Esophagus squamous epithelium (tissue), 5 donors: ENCODE measurements at regions not wholly inside any gene's neighbourhood (a gene's known extent, or its start where the extent isn't known, plus 50 kb on each side); places are given as distances from the start of the nearest gene placed in this dataset.

Experiments used
- DNase-seq: peaks from one replicate; lab custom pipeline; 2025; lab: John Stamatoyannopoulos, UW
- H3K27ac ChIP-seq, 4 donors: fragments of 200-600 bp; sonication (generic); one replicate each; pipeline ENCODE4 v1.5.1; 2016 to 2019; ENCODE audit warnings: mild to moderate bottlenecking in 1 of 4
- H3K27me3 ChIP-seq, 4 donors: fragments of 200-600 bp; sonication (generic); 1 replicate in 3 of 4; 2 replicates in 1 of 4; pipeline versions ENCODE4 v1.5.1 to v1.6.0; 2017 to 2021; ENCODE audit warnings: antibody characterized with exemption in 1 of 4
- H3K36me3 ChIP-seq, 3 donors: fragments of 200-600 bp; sonication (generic); one replicate each; pipeline ENCODE4 v1.5.1; 2016 to 2019
- H3K4me1 ChIP-seq, 3 donors: fragments of 200-600 bp; sonication (generic); one replicate each; pipeline ENCODE4 v1.5.1; 2017 to 2019
- H3K4me3 ChIP-seq, 4 donors: fragments of 200-600 bp; sonication (generic); 1 replicate in 3 of 4; 2 replicates in 1 of 4; pipeline ENCODE4 v1.5.1; 2016 to 2019; ENCODE audit warnings: mild to moderate bottlenecking in 2 of 4, moderate library complexity in 1 of 4
- H3K9me3 ChIP-seq, 3 donors: fragments of 200-600 bp; sonication (generic); one replicate each; pipeline ENCODE4 v1.5.1; 2016 to 2019
- POLR2A ChIP-seq, 4 donors: fragments of 450-650 bp; IDR thresholded peaks; one replicate each; pipeline ENCODE4 v1.6.1; 2017; ENCODE audit warnings: antibody characterized with exemption in 4 of 4, mild to moderate bottlenecking in 4 of 4, moderate library complexity in 3 of 4
- WGBS, 2 donors: methylation state at CpG; one replicate each; pipeline ENCODE4 v1.1.5; 2018; 5-methylcytosine and 5-hydroxymethylcytosine counted together
- intact Hi-C: fragments of 100-400 bp; cut with DNase I; formaldehyde crosslinking; loops from one replicate; pipeline ENCODE4 v1.15.0; 2022
- TF ChIP-seq, protein P1 (sequence below), 6 experiments: fragments of 450-650 bp in 4 of 6; fragments of 200-600 bp in 2 of 6; sonication (generic) in 2 of 6; IDR thresholded peaks; one replicate each; pipeline ENCODE4 v1.5.1; 2016 to 2019; ENCODE audit warnings: antibody characterized with exemption in 6 of 6, mild to moderate bottlenecking in 4 of 6, moderate library complexity in 4 of 6
- donor health status: DM: yes; HTN: yes; CAD: no.

DNA sequence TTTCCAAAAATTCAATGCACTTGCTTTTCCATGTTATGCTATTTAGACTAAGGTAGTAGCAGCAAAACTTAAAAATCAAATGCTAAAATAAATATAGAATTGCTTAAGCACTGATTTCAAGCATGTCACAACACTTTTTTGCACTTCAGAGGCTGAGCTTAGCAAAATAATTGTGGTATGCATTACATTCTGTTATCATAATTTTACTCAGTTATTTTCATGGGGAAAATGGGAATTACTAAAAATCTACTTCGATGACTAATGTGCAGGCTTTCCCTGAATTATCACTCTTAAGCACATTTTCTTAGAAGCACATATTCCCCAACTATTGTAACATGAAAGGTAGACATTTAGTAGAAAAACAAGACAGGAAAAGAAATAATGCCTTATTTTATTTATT is 322.4 kb upstream of the CBLB start:
- Histone ChIP-seq H3K4me3 (no peak overlapping the region), H3K4me1 (no peaks in the 10 kb centered on the region), H3K36me3 (no peaks in the 10 kb centered on the region), H3K9me3 (no peaks in the 10 kb centered on the region), H3K27ac (no peak overlapping the region), H3K27me3 (peaks cover 0 to 6% (median 0%) of the 10 kb centered on the region in 4 donors)
- intact Hi-C loops, result no loop called here
- WGBS, 2 donors, result 68 to 94% methylated on average over 1 of the region's 1 CpG
- TF ChIP-seq POLR2A (IDR thresholded peaks at IDR 0.05), result no peak
- TF ChIP-seq, protein P1, sequence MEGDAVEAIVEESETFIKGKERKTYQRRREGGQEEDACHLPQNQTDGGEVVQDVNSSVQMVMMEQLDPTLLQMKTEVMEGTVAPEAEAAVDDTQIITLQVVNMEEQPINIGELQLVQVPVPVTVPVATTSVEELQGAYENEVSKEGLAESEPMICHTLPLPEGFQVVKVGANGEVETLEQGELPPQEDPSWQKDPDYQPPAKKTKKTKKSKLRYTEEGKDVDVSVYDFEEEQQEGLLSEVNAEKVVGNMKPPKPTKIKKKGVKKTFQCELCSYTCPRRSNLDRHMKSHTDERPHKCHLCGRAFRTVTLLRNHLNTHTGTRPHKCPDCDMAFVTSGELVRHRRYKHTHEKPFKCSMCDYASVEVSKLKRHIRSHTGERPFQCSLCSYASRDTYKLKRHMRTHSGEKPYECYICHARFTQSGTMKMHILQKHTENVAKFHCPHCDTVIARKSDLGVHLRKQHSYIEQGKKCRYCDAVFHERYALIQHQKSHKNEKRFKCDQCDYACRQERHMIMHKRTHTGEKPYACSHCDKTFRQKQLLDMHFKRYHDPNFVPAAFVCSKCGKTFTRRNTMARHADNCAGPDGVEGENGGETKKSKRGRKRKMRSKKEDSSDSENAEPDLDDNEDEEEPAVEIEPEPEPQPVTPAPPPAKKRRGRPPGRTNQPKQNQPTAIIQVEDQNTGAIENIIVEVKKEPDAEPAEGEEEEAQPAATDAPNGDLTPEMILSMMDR (IDR thresholded peaks at IDR 0.05), result no peak
- no peak for DNase-seq

DNA sequence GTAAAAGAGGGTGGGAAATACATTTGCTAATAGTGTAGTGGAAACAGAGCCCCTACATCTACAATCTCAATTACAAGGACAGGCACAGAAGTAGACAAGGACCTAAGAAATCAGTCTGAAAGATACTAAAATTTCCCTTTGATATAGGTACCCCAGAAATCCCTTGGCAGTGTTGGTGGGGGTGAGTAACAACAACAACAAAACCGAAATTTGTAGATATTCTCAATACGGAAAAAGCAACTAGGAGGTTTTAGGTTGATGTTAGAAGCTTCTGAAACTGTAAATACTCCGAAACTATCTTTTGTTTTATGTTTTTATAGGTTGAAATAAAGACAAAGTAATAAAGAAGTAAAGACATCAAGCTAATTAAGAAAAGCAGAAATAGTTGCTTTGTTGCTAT is 323.1 kb upstream of the CBLB start:
- WGBS, 2 donors, result 79 to 87% methylated on average over 3 of the region's 3 CpGs
- intact Hi-C loops, result no loop called here

DNA sequence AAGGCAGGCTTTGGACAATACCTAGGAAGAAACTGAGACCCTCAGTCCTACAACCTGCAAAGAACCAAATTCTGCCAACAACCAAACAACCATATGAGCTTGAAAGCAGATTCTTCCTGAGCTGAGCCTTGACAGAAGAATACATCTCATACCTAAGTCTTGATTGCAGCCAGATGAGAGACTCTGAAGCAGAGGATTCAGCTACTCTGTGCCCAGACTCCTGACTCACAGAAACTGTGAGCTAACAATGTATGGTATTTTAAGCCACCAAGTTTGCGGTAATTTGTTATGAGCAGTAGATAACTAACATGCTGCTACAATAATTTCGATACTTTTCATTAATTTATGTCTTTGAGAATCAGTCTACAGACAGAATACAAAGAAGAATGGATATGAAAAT is 325.1 kb upstream of the CBLB start:
- no peak overlapping the region for H3K4me3 ChIP-seq
- H3K9me3 ChIP-seq, result no peaks in the 10 kb centered on the region
- H3K4me1 ChIP-seq, result no peaks in the 10 kb centered on the region
- intact Hi-C loops, result no loop called here
- peaks cover 0 to 6% (median 0%) of the 10 kb centered on the region in 4 donors for H3K27me3 ChIP-seq
- TF ChIP-seq, protein P1 (IDR thresholded peaks at IDR 0.05), result no peak
- no peak for TF ChIP-seq POLR2A (IDR thresholded peaks at IDR 0.05)
- H3K27ac ChIP-seq, result no peak overlapping the region
- no peak for DNase-seq
- no peaks in the 10 kb centered on the region for H3K36me3 ChIP-seq
- WGBS, 2 donors, result 89 to 94% methylated on average over 2 of the region's 2 CpGs

More for the DNA sequence above, 323.1 kb upstream of the CBLB start:
- DNase-seq, result no peak
- Histone ChIP-seq H3K27me3 (peaks cover 0 to 6% (median 0%) of the 10 kb centered on the region in 4 donors), H3K27ac (no peak overlapping the region), H3K9me3 (no peaks in the 10 kb centered on the region), H3K4me3 (no peak overlapping the region), H3K4me1 (no peaks in the 10 kb centered on the region), H3K36me3 (no peaks in the 10 kb centered on the region)
- TF ChIP-seq POLR2A (IDR thresholded peaks at IDR 0.05), result no peak
- TF ChIP-seq, protein P1 (IDR thresholded peaks at IDR 0.05), result no peak

DNA sequence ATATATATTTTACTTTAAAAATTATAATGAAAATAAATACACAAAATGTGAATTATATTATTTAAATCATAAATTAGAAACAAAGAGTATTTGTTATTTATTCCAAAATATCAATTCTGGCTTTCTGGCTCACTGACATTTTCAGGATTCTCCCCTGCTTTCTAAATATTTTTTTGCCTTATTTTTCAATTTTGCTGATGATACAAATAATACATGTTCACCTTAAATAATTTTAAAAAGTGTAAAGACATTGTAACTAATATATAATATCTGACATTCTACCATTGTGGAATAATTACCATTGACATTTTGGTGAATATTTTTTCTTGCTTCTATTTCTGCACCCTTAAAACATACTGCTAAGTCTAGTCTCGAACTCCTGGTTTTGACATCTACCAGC is 325.9 kb upstream of the CBLB start:
- Histone ChIP-seq H3K9me3 (no peaks in the 10 kb centered on the region), H3K27ac (no peak overlapping the region), H3K4me3 (no peak overlapping the region), H3K4me1 (no peaks in the 10 kb centered on the region), H3K36me3 (no peaks in the 10 kb centered on the region), H3K27me3 (peaks cover 0 to 6% (median 0%) of the 10 kb centered on the region in 4 donors)
- intact Hi-C loops, result no loop called here
- no peak for TF ChIP-seq POLR2A (IDR thresholded peaks at IDR 0.05)
- TF ChIP-seq, protein P1 (IDR thresholded peaks at IDR 0.05), result no peak
- no peak for DNase-seq
- WGBS, 2 donors, result 93 to 96% methylated on average over 1 of the region's 1 CpG

DNA sequence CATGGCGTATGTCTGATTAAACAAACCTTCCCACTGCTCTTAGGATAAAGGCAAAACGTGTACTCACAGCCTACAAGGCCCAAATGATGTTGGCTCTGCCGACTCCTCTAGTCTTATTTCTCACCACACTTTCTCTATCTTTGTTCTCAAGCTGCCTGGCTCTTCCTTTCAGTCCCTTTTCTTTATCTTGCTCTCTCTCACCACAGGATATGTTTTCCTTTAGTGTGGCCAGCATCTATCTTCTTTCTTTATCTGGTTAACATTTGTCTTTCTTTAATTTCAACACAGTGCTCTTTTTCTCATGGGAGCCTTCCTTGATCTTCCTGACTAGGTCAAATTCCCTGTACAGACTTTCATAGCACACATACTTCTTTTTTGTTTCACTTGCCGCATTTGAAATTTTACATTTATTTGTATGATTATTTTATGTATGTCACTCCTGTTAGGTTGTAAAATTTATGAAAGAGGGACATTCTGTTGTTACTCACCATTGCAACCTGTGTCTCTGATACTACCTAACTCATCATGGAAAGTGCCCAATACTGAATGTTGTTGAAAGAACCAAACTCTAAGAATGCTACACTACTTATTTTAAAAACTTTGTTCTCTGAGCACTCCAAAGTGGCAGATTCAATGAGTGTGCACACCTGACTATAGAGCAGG is 328.9 kb upstream of the CBLB start:
- WGBS, 2 donors, result 68 to 80% methylated on average over 4 of the region's 4 CpGs
- Histone ChIP-seq H3K4me1 (no peaks in the 10 kb centered on the region), H3K27me3 (peaks cover 0 to 3% (median 0%) of the 10 kb centered on the region in 4 donors), H3K27ac (no peak overlapping the region), H3K36me3 (no peaks in the 10 kb centered on the region), H3K9me3 (no peaks in the 10 kb centered on the region), H3K4me3 (no peak overlapping the region)
- no peak for DNase-seq
- intact Hi-C loops, result no loop called here
- TF ChIP-seq POLR2A (IDR thresholded peaks at IDR 0.05), result no peak
- TF ChIP-seq, protein P1 (IDR thresholded peaks at IDR 0.05), result no peak
